ENCODE measurements at regions not wholly inside any gene's neighbourhood (a gene's known extent, or its start where the extent isn't known, plus 50 kb on each side); places are given as distances from the start of the nearest gene placed in this dataset.

DNA sequence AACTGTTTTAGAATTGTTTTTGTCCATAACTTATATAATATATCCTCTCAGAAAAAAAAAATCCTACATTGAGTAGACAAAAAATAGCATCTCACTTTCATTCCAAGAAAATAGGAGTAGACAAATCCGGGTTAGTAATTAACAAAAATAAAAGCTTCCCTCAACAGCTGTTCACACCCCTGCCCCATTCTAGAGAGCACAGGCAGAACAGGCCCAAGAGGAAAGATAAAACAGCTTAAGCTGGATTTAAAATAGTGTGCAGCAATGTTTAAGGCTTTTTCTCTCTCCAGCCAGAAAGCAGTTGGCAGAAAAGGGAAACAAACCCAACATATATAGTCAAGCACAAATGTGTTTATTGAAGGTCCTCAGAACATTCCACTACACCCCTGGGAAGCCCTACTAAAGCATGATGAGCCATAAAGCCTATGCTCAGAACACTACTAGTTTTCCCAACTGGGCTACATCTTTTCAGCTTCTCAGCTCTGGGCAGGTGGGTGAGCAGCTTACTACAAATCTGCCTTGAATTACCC is 189.9 kb downstream of the MTERF1 start:
- no peak for ATAC-seq (ENCODE audit: low FRiP score in 2 of 2)
- no peaks in the 10 kb centered on the region for H3K4me1 ChIP-seq
- no peaks in the 10 kb centered on the region for H3K9me3 ChIP-seq
- no peak overlapping the region for H3K4me3 ChIP-seq
- no peak for DNase-seq
- no peak overlapping the region for H3K27ac ChIP-seq
- no peaks in the 10 kb centered on the region for H3K36me3 ChIP-seq
- no peaks in the 10 kb centered on the region for H3K27me3 ChIP-seq
- TF ChIP-seq POLR2AphosphoS5 (IDR thresholded peaks at IDR 0.05): no peak
- TF ChIP-seq EP300 (IDR thresholded peaks at IDR 0.05): no peak
- TF ChIP-seq, protein P1, sequence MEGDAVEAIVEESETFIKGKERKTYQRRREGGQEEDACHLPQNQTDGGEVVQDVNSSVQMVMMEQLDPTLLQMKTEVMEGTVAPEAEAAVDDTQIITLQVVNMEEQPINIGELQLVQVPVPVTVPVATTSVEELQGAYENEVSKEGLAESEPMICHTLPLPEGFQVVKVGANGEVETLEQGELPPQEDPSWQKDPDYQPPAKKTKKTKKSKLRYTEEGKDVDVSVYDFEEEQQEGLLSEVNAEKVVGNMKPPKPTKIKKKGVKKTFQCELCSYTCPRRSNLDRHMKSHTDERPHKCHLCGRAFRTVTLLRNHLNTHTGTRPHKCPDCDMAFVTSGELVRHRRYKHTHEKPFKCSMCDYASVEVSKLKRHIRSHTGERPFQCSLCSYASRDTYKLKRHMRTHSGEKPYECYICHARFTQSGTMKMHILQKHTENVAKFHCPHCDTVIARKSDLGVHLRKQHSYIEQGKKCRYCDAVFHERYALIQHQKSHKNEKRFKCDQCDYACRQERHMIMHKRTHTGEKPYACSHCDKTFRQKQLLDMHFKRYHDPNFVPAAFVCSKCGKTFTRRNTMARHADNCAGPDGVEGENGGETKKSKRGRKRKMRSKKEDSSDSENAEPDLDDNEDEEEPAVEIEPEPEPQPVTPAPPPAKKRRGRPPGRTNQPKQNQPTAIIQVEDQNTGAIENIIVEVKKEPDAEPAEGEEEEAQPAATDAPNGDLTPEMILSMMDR (IDR thresholded peaks at IDR 0.05): no peak
- TF ChIP-seq POLR2A (IDR thresholded peaks at IDR 0.05): no peak
- 68 to 74% methylated on average over 1 of the region's 1 CpG for WGBS, 2 donors

DNA sequence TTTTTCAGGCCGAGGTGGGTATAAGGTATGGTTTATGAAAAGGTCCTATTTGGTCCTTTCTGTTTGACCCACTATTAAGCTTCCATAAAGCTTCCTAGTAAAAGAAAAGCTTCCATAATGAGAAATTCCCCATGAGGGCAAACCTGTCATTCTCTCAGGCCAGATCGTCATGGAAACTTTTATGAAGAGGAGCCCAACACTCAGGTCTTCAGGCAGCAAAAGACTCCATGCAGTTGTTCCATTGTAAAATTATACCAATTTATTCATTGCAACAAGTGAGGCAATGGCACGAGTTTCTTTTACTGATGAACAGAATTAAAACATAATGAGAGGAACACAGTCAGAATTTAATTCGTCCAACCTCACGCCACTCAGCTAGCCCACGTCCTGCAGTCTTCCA is 188.6 kb downstream of the MTERF1 start:
- H3K36me3 ChIP-seq: no peaks in the 10 kb centered on the region
- no peak overlapping the region for H3K27ac ChIP-seq
- no peaks in the 10 kb centered on the region for H3K27me3 ChIP-seq
- H3K9me3 ChIP-seq: no peaks in the 10 kb centered on the region
- DNase-seq (no peak), ATAC-seq (ENCODE audit: low FRiP score in 2 of 2) (no peak)
- 91 to 93% methylated on average over 6 of the region's 6 CpGs for WGBS, 2 donors
- TF ChIP-seq EP300 (IDR thresholded peaks at IDR 0.05) (no peak), POLR2AphosphoS5 (IDR thresholded peaks at IDR 0.05) (no peak)
- H3K4me3 ChIP-seq: no peak overlapping the region
- no peaks in the 10 kb centered on the region for H3K4me1 ChIP-seq

DNA sequence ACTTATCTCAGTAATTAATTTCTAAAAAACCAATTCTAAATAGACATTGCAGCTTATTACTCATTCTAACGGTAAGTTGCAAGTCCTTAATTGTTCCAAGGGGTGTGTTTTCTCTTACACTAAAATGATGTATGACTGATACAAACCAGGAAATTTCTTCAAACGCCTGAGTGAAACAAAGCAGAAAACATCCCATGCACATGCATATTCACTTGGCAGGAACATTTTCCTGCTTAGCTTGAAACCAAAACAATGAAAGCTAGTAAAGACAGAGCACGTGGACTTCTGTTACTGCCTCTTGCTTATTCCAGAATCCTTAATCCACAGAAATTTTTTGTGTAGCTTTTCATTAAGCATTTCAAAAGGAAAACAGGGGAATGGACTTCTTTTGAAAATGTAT is 187.7 kb downstream of the MTERF1 start:
- no peak overlapping the region for H3K27ac ChIP-seq
- TF ChIP-seq POLR2A (IDR thresholded peaks at IDR 0.05): no peak
- no peak for TF ChIP-seq EP300 (IDR thresholded peaks at IDR 0.05)
- TF ChIP-seq POLR2AphosphoS5 (IDR thresholded peaks at IDR 0.05): no peak
- TF ChIP-seq, protein P1 (IDR thresholded peaks at IDR 0.05): no peak
- no peak overlapping the region for H3K4me3 ChIP-seq
- no peak for DNase-seq
- no peaks in the 10 kb centered on the region for H3K27me3 ChIP-seq
- ATAC-seq (ENCODE audit: low FRiP score in 2 of 2): no peak
- no peaks in the 10 kb centered on the region for H3K4me1 ChIP-seq
- 44 to 46% methylated on average over 3 of the region's 3 CpGs for WGBS, 2 donors
- no peaks in the 10 kb centered on the region for H3K36me3 ChIP-seq
- no peaks in the 10 kb centered on the region for H3K9me3 ChIP-seq

DNA sequence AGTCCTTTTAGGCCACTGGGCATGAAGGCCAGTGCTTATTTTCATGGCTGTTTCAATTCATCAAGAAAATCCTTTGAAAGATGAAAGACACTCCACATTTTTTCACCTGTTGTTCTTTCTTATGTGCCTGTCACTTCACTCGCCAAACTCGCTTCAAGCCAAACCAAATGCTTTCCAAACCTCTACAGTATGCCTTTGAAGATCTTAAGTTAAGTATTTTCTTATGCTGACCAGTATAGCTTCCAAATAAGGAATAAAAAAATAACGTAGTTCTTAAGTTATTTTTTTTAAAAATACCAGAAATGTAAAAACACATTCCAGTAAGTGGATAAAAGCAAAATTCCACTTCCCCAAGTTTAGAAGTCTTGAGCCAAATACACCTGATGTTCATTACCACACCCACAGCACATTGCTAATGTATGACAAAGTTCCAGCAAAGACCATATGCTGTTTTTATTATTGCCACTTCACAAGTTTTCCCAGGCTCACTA is 186.1 kb downstream of the MTERF1 start:
- TF ChIP-seq POLR2AphosphoS5 (IDR thresholded peaks at IDR 0.05): no peak
- TF ChIP-seq POLR2A (IDR thresholded peaks at IDR 0.05): no peak
- TF ChIP-seq, protein P1 (IDR thresholded peaks at IDR 0.05): no peak
- no peak for TF ChIP-seq EP300 (IDR thresholded peaks at IDR 0.05)
- no peaks in the 10 kb centered on the region for H3K36me3 ChIP-seq
- ATAC-seq (ENCODE audit: low FRiP score in 2 of 2) (no peak), DNase-seq (no peak)
- WGBS, 2 donors: 73 to 79% methylated on average over 3 of the region's 3 CpGs
- no peaks in the 10 kb centered on the region for H3K4me1 ChIP-seq
- H3K9me3 ChIP-seq: no peaks in the 10 kb centered on the region
- no peak overlapping the region for H3K27ac ChIP-seq
- no peaks in the 10 kb centered on the region for H3K27me3 ChIP-seq
- no peak overlapping the region for H3K4me3 ChIP-seq

DNA sequence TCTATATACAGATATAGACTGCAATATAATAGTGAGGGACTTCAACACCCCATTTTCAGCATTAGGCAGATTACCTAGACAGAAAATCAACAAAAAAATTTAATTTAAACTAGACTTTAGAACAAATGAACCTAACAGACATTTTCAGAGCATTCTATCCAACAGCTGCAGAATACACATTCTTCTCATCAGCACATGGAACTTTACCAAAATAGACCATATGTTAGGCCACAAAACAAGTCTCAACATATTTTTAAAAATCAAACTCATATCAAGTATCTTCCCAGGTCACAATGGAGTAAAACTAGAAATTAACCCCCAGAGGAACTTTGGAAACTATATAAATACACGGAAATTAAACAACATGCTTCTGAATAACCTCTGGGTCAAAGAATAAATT is 169.6 kb downstream of the MTERF1 start:
- TF ChIP-seq POLR2A (IDR thresholded peaks at IDR 0.05) (no peak), EP300 (IDR thresholded peaks at IDR 0.05) (no peak), POLR2AphosphoS5 (IDR thresholded peaks at IDR 0.05) (no peak)
- TF ChIP-seq, protein P1 (IDR thresholded peaks at IDR 0.05): no peak
- ATAC-seq (ENCODE audit: low FRiP score in 2 of 2) (no peak), DNase-seq (no peak)
- Histone ChIP-seq H3K27me3 (no peaks in the 10 kb centered on the region), H3K36me3 (no peaks in the 10 kb centered on the region), H3K4me3 (no peak overlapping the region), H3K9me3 (peaks cover 0 to 21% (median 13%) of the 10 kb centered on the region in 4 donors), H3K27ac (no peak overlapping the region), H3K4me1 (no peaks in the 10 kb centered on the region)
- WGBS, 2 donors: 52 to 62% methylated on average over 1 of the region's 1 CpG
